GM12878 (cell line): ENCODE measurements at regions not wholly inside any gene's neighbourhood (a gene's known extent, or its start where the extent isn't known, plus 50 kb on each side); places are given as distances from the start of the nearest gene placed in this dataset.

Source experiments
- ATAC-seq: fragments of 200-7000 bp; cut with Tn5 transposase; 3 replicates; pipeline ENCODE4 v1.9.1; 2020; ENCODE audit warnings: mild to moderate bottlenecking, moderate library complexity
- BruUV-seq: library from RNA; stranded (reverse); fragments of 400-500 nt; replicated peaks from 2 replicates; lab custom pipeline; 2021; lab: Mats Ljungman, UMichigan
- CTCF ChIA-PET: fragments of 300-600 bp; sonication (Branson Sonifier 250); formaldehyde crosslinking; extraction: SDS; loops from one replicate; lab custom pipeline; 2021; ENCODE audit warnings: inconsistent platforms; lab: Yijun Ruan, JAX
- POLR2A ChIA-PET: fragments of 350-600 bp; formaldehyde crosslinking; extraction: SDS; loops from one replicate; lab custom pipeline; 2021; ENCODE audit warnings: inconsistent platforms; lab: Charles Lee
- RAD21 ChIA-PET: fragments of 300-600 bp; sonication (Branson Sonifier 250); formaldehyde crosslinking; loops from one replicate; lab custom pipeline; 2023; ENCODE audit warnings: antibody characterized with exemption; ENCODE audit not compliant: unreplicated experiment; lab: Charles Lee
- SMC1A ChIA-PET: fragments of 300-600 bp; sonication (Branson Sonifier 250); formaldehyde crosslinking; loops from one replicate; lab custom pipeline; 2023; ENCODE audit not compliant: unreplicated experiment, uncharacterized antibody; lab: Charles Lee
- DNase-seq: peaks from one replicate; pipeline ENCODE4 v3.0.0-alpha.2; 2011; ENCODE audit warnings: low read depth, low spot score
- FAIRE-seq: peaks from 3 replicates; lab custom pipeline; 2011; peaks lifted over from hg19 to GRCh38; lab: Jason Lieb, UNC
- H2AFZ ChIP-seq: 2 replicates; pipeline ENCODE4 v1.6.0; 2011; ENCODE audit warnings: low read depth, low read length, control low read depth; ENCODE audit not compliant: control insufficient read depth
- H3K27ac ChIP-seq: 2 replicates; pipeline ENCODE4 v1.5.1; 2011; ENCODE audit warnings: control low read depth; ENCODE audit not compliant: control insufficient read depth, insufficient read depth
- H3K27me3 ChIP-seq, 2 experiments: replicated peaks in 1 of 2; 2 replicates each; pipeline versions ENCODE4 v1.6.0 to v1.6.1; 2011; ENCODE audit warnings: low read length in 1 of 2; ENCODE audit not compliant: control insufficient read depth in 2 of 2, insufficient read depth in 2 of 2
- H3K36me3 ChIP-seq, 2 experiments: 2 replicates each; pipeline ENCODE4 v1.5.1; 2011; ENCODE audit warnings: low read length in 1 of 2; ENCODE audit not compliant: control insufficient read depth in 2 of 2, insufficient read depth in 2 of 2
- H3K4me1 ChIP-seq: 2 replicates; pipeline ENCODE4 v1.6.1; 2011; ENCODE audit warnings: mild to moderate bottlenecking, low read length, moderate library complexity, mixed read lengths; ENCODE audit not compliant: control insufficient read depth, insufficient read depth
- H3K4me2 ChIP-seq: 2 replicates; pipeline ENCODE4 v1.6.0; 2011; ENCODE audit warnings: control low read depth; ENCODE audit not compliant: control insufficient read depth, insufficient read depth
- H3K4me3 ChIP-seq: fragments of 200-600 bp; sonication (generic); 2 replicates; pipeline ENCODE4 v1.5.1; 2016
- H3K79me2 ChIP-seq: 2 replicates; pipeline ENCODE4 v1.6.0; 2011; ENCODE audit warnings: low read length; ENCODE audit not compliant: control insufficient read depth, insufficient read depth
- H3K9ac ChIP-seq: 2 replicates; pipeline ENCODE4 v1.8.0; 2011; ENCODE audit warnings: low read length, control low read depth, mixed read lengths; ENCODE audit not compliant: control insufficient read depth, insufficient read depth
- H3K9me3 ChIP-seq: replicated peaks from 3 replicates; pipeline ENCODE4 v1.5.1; 2011; ENCODE audit warnings: mild to moderate bottlenecking, low read length; ENCODE audit not compliant: control insufficient read depth, insufficient read depth
- H4K20me1 ChIP-seq: 2 replicates; pipeline ENCODE4 v1.6.0; 2011; ENCODE audit not compliant: control insufficient read depth, insufficient read depth
- E2F8 ChIP-seq: fragments of 450-650 bp; IDR thresholded peaks from 2 replicates; pipeline ENCODE4 v1.6.1; 2018; ENCODE audit warnings: mild to moderate bottlenecking, low read depth, moderate library complexity; ENCODE audit not compliant: partially characterized antibody
- HSF1 ChIP-seq: fragments of 150-350 bp; IDR thresholded peaks from 2 replicates; pipeline ENCODE4 v1.6.1; 2014; ENCODE audit warnings: mild to moderate bottlenecking, low read depth, low read length
- NFYA ChIP-seq: IDR thresholded peaks from 2 replicates; pipeline ENCODE4 v1.6.1; 2011; ENCODE audit warnings: low read depth, mild to moderate bottlenecking, low read length, improper control_type of control experiment, borderline replicate concordance
- TARDBP ChIP-seq: IDR thresholded peaks from 2 replicates; pipeline ENCODE4 v1.6.1; 2016; ENCODE audit warnings: borderline replicate concordance
- WGBS: methylation state at CpG from one replicate; pipeline ENCODE4 v1.1.6; 2016; ENCODE audit warnings: low lambda C conversion rate; ENCODE audit not compliant: insufficient replicate concordance, insufficient coverage; ENCODE audit errors: missing lambda C conversion rate; 5-methylcytosine and 5-hydroxymethylcytosine counted together
- in situ Hi-C: fragments of 300-500 bp; cut with MboI; formaldehyde crosslinking; loops from 9 replicates; pipeline ENCODE4 v1.14.3; 2018; ENCODE audit warnings: mixed read lengths
- intact Hi-C: fragments of 100-400 bp; cut with micrococcal nuclease; formaldehyde crosslinking; loops from one replicate; pipeline ENCODE4 v1.14.2; 2022; ENCODE audit not compliant: unreplicated experiment

- BruUV-seq: no TSS peak
- Histone ChIP-seq H3K4me3 (no peak overlapping the region), H3K9me3 (no peaks in the 10 kb centered on the region), H3K36me3 (no peaks in the 10 kb centered on the region), H3K4me1 (no peaks in the 10 kb centered on the region; the same call in 1 of the 2 replicates), H3K79me2 (no peaks in the 10 kb centered on the region), H3K9ac (no peak overlapping the region), H3K4me2 (no peak overlapping the region), H2AFZ (no peak overlapping the region), H3K27me3 (peaks cover 2 to 5% of the 10 kb centered on the region in 2 experiments; a peak in 2 of 4 replicates), H4K20me1 (no peaks in the 10 kb centered on the region), H3K27ac (no peak overlapping the region)
- SMC1A ChIA-PET: interaction anchor here (1.3 kb wide), 1 partner anchor 218 kb away, joined by 4 read pairs; no protein-coding TSS in a partner anchor
- CTCF ChIA-PET: interaction anchor here (1.0 to 1.1 kb wide), 2 partner anchors 16 to 69 kb away, joined by 3 read pairs; no protein-coding TSS in a partner anchor
- ATAC-seq (no peak), DNase-seq (no peak), FAIRE-seq (no peak)
- TF ChIP-seq TARDBP: no peak
- no peak for TF ChIP-seq E2F8
- no peak for TF ChIP-seq NFYA
- no peak for TF ChIP-seq HSF1
- in situ Hi-C loops: no loop called here
- POLR2A ChIA-PET: interaction anchor here (1.1 kb wide), 1 partner anchor 33 kb away, joined by 5 read pairs; no protein-coding TSS in a partner anchor
- WGBS: 0% methylated on average over 3 of the region's 3 CpGs
- RAD21 ChIA-PET: interaction anchor here (1.6 kb wide), 1 partner anchor 21 kb away, joined by 4 read pairs; no protein-coding TSS in a partner anchor
- intact Hi-C loops: no loop called here
Measured at GRCh38 chr10:62561151-62561550, 187.0 kb downstream of the ZNF365 start.
